ENCODE measurements at regions not wholly inside any gene's neighbourhood (a gene's known extent, or its start where the extent isn't known, plus 50 kb on each side); places are given as distances from the start of the nearest gene placed in this dataset.

- no peaks in the 10 kb centered on the region for H3K4me1 ChIP-seq
- H3K27me3 ChIP-seq: no peaks in the 10 kb centered on the region
- no peak for DNase-seq (ENCODE audit: low spot score)
- TF ChIP-seq CTCF (IDR thresholded peaks at IDR 0.05): no peak
- H3K27ac ChIP-seq: peak overlapping the region; percentile 61 to 74
- H3K9me3 ChIP-seq: no peaks in the 10 kb centered on the region
- peak overlapping the region in 1 of 2 donors; percentile 14 for H3K4me3 ChIP-seq
- no peaks in the 10 kb centered on the region for H3K36me3 ChIP-seq
These were observed 120.6 kb downstream of the USP22 start for GRCh38 chr17:20922128-20922670.

GRCh38 chr17:20924306-20924705, 118.5 kb downstream of the USP22 start:
- no peak for TF ChIP-seq CTCF (IDR thresholded peaks at IDR 0.05)
- Histone ChIP-seq H3K36me3 (no peaks in the 10 kb centered on the region), H3K4me1 (no peaks in the 10 kb centered on the region), H3K27ac (peak overlapping the region in 1 of 2 donors; percentile 74), H3K27me3 (no peaks in the 10 kb centered on the region), H3K9me3 (no peaks in the 10 kb centered on the region), H3K4me3 (no peak overlapping the region)
- DNase-seq (ENCODE audit: low spot score): no peak

- no peak for TF ChIP-seq CTCF (IDR thresholded peaks at IDR 0.05)
- no peak overlapping the region for H3K4me3 ChIP-seq
- no peak for DNase-seq (ENCODE audit: low spot score)
- H3K4me1 ChIP-seq: no peaks in the 10 kb centered on the region
- H3K27me3 ChIP-seq: no peaks in the 10 kb centered on the region
- no peaks in the 10 kb centered on the region for H3K36me3 ChIP-seq
- H3K27ac ChIP-seq: peak overlapping the region in 1 of 2 donors; percentile 74
- H3K9me3 ChIP-seq: no peaks in the 10 kb centered on the region
These were observed 117.7 kb downstream of the USP22 start for GRCh38 chr17:20925091-20925490.

GRCh38 chr17:20925954-20926353, 116.9 kb downstream of the USP22 start:
- Histone ChIP-seq H3K27ac (peak overlapping the region; percentile 5 to 66), H3K36me3 (no peaks in the 10 kb centered on the region), H3K9me3 (no peaks in the 10 kb centered on the region), H3K27me3 (no peaks in the 10 kb centered on the region), H3K4me1 (no peaks in the 10 kb centered on the region), H3K4me3 (peak overlapping the region; percentile 1 to 14)
- TF ChIP-seq CTCF (IDR thresholded peaks at IDR 0.05): no peak
- no peak for DNase-seq (ENCODE audit: low spot score)

- no peak for DNase-seq (ENCODE audit: low spot score)
- Histone ChIP-seq H3K27me3 (no peaks in the 10 kb centered on the region), H3K4me3 (no peak overlapping the region), H3K4me1 (no peaks in the 10 kb centered on the region), H3K27ac (peak overlapping the region; percentile 55 to 66), H3K9me3 (no peaks in the 10 kb centered on the region), H3K36me3 (no peaks in the 10 kb centered on the region)
- no peak for TF ChIP-seq CTCF (IDR thresholded peaks at IDR 0.05)
These were observed 116.3 kb downstream of the USP22 start for GRCh38 chr17:20926532-20926931.

Data from right atrium auricular region (tissue), 2 donors.